ENCODE measurements at regions not wholly inside any gene's neighbourhood (a gene's known extent, or its start where the extent isn't known, plus 50 kb on each side); places are given as distances from the start of the nearest gene placed in this dataset.

DNA sequence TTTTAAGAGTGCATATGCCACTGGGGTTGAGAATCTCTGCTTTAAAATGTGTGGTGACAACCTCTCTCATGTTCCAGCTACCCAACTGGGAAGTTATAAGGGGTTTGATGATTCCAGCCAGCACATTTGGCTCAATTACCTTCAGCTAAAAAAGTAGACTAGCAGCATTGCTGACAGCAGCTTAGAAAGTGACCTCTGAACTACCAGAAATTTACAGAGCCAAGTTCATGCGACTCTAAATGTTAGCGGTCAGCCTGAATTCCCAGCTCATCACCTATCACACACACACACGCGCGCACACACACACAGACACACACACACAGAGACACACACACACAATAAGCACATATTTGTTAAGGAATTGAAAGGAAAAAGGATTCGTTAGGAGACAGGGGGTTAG is 377.5 kb downstream of the TMEM167A start:
- DNase-seq: no peak
- ATAC-seq: no peak

DNA sequence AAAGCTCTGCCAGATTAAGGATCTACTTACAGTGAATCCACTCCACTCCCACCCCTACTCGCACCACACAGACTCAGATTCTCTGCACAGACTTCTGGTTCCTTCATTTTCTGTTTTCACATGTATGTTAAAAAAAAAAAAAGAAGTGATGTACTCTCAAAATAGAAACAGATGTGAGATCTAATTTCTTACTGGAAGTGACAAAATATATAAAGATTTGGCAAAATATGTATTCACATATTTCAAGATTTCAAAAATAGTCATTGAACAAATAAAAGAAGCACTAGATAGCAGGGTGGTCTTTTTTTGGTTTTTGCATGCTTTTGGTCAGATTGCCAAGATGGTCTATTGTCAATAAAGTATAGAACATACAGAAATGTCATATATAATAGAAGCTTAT is 379.2 kb downstream of the TMEM167A start:
- no peak for ATAC-seq
- no peak for DNase-seq

DNA sequence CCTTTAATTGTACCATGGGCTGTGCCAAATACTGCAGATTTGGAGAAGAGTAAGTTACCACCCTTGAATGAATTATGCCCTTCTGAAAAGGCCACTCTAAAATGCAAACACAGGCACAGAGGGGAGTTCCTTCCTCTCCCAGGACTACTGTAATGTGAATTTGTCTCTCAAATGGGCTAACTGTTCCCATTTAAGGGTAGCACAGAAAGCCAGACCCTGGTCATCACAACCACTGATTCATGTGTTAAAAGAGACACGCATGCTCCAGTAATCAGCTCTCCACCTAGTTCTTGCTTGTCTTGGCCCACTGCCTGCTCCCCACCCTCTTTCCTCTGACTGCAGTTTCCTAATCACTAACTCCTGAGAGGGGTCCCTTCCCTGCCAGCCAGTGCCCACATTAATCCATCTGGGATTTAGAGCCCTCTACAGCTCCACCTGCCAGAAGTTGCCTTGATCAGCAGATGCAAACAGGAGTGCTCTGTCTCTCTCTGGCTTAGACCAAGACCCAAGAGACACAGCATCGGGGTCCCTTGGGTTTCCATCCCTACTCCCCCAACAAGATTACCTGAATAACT is 382.4 kb downstream of the TMEM167A start:
- no peak for ATAC-seq
- DNase-seq: no peak

DNA sequence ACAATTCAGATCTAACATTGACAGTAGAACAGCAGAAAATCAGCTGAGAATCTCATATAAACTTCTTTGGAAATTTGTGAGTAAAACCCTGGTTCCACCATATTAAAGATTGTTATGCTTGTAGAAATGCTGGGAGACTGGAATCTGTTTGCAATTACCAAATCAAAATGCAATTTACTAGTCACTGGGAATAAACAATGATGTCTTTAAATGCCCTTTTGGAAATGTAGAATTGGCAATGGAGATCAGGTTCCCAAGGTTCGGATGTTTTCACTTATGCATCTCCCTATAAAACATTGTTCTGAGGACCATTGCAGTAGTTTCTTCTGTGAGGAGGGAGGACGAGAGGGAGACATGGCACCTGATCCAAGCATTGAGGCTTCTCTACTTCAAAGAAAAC is 384.4 kb downstream of the TMEM167A start:
- ATAC-seq (no peak), DNase-seq (no peak)

DNA sequence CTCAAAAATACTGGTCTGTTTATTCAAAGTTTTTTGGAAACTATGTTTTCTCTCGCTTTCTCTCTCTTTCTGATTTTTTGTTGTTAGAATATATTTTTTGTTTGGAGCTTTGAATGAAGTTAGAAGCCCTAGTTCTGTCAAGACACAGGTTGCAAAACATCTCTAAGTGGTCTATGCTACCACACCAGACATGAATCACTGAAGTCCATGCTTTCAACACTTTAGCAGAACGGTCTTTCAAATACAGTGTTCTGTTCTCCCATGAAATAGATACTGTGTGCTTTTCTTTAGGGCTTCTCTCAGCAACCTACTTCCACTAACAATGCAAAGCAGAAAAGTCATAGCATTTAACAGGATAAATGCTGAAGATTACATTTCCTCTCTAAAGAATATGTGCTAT is 392.5 kb downstream of the TMEM167A start:
- ATAC-seq: no peak
- no peak for DNase-seq

DNA sequence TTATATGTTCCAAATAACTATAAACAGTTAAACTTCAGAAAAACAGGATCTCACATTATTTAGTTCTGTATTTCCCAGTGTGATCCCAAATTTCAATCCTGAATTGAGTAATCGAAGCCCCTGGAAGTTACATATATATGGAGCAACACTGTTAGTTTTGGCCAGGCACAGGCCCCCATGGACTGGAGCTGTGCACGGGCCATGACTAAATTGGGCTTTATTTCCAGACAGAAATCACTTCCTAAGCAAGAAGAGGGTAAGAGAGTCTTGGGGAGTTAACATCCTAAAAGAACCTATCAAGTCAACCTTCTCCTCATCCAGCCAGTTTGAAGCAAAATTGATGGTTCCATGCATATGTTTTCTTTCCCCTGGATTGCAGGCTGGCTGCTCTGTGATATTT is 393.0 kb downstream of the TMEM167A start:
- DNase-seq: no peak
- no peak for ATAC-seq

DNA sequence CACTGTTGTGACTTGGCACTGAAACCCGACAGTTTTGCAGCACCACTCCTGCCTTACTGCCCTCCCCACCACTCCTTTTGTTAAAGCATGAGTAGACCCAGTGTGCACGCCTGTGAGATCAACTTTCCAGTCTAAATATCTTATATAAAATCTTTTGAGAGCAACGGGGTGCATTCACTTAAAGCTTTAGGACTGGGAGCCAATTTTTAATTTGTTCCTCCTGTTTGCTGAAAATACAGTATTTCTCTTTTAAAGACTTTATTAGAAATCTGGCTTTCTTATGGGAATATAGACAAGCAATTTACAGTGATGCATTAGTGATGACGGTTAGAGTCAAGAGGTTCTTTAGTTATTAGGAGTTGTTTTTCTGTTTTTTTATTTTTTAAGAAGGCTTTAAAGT is 397.5 kb downstream of the TMEM167A start:
- no peak for ATAC-seq
- no peak for DNase-seq

DNA sequence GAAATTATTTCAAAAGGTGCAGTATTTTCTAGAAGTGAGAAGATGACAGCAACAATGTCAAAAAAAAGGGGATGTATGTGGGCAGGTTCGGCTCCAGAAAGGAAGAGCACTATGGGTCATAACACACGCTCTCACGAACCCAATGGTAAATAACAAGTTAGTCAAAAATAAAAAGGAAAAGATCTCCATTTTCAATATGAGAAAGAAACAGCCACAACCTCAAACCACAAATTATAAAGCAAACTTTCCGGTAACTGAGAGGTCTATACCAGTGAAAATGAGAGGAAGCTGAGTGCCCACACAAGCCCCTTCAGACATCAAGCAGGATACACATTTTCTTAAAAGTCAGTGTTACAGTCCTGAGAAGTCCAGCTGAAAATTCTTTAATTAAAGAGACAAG is 398.5 kb upstream of the RPS23 start:
- ATAC-seq: peak; percentile 90
- DNase-seq: peak; percentile 9

DNA sequence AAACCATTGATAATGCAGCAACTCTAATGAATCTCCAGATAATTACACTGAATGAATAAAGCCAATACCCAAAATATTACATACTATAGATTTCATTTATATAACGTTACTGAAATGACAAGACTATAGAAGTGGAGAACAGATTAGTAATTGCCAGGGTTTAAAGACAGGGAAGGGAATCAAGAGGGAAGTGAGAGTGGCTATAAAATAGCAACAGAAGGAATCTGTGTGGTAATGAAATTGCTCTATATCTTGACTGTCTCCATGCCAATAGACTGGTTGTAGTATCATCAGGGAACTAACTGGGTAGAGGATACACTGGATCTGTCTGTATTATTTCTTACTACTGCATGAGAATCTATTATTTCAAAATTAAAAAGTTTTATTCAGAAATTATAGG is 396.5 kb upstream of the RPS23 start:
- no peak for ATAC-seq
- DNase-seq: no peak

DNA sequence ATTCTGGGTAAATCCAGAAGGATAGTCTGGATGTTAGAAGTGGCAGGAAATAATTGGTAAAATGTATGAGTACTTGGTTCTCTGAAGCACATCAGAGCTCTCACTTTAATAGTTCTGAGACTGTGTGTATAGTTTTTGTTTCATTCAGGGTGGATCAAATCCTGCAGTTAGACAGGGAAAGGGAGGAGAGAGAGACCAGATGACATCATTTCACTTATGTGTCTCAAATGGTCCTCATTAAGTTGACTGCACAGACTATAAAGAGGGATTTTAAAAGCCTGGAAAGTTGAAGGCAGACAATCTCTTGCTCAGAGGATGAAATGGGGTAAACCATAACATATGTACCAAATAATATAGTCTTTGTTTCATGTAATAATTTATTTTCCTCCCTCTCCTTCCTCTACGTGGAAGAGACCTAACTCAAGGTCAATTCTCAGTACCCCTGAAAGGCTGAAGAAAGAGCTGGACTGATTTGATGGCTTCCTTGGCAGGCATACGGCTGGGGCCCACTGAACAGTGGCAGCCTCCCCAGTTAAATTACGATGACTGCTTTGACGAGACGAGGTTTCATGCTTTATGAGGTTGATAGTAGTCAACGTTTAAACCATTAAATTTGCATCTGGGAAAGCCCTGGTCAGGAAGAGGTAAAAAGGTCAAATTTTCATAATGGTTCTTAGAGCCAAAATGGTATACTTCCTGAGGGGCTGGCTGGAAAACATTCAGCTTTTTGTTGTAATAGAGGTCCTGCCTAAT is 395.1 kb upstream of the RPS23 start:
- peak; percentile 36 for ATAC-seq
- no peak for DNase-seq

DNA sequence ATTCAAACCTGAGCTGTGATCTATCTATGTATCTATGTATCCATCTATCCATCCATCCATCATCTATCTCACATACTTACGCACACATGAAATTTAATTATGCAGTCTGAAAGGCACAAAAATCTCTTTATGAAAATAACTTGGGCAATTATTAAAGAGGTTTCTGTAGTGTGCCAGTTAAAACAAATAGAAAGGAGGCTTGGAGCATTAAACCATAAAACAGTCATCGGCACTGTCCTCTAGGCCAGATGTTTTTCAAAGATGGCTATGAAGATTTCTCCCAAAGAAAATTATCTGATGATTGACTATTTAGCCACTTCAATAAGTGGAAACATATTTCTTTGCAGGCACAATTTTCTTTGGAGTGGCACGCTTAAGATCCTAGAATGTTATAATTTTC is 392.5 kb upstream of the RPS23 start:
- no peak for ATAC-seq

DNA sequence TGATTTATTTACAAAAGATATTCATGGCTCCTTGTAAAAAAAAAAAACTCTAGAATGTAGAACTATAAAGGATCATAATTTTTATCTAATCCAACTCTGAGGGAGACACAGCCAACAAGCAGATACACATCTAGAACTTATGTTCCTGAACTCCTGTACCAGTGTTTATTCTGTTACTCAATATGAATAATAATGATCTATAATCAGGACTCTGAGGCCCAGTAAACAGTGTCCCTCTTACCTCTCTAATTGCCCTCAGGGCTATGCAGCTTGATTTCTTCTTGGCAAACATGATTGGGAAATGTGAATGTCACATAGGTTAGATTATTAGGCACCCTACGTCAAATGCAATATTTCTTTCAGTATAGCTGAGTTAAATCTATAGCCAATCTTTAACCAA is 391.6 kb upstream of the RPS23 start:
- DNase-seq: no peak
- ATAC-seq: no peak

More for the DNA sequence above, 392.5 kb upstream of the RPS23 start:
- DNase-seq: no peak

DNA sequence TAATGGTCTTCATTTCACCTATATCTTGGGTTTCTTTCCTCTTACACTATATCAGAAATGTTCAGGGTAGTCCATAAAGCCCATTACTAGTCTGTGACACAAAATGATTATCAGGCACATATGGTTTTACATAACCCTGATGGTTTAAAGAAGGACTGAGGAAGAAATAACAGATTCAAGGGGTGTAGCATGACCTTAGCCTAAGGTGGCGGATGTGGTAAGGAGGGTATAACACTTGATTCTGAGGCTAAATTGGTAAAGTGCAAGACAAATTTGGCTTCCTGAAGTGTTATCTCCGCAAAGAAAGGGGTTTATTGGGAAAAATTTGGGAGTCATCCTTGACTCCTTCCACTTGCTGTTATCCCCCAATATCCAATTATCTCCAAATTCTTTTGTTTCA is 388.2 kb upstream of the RPS23 start:
- DNase-seq (no peak), ATAC-seq (no peak)

DNA sequence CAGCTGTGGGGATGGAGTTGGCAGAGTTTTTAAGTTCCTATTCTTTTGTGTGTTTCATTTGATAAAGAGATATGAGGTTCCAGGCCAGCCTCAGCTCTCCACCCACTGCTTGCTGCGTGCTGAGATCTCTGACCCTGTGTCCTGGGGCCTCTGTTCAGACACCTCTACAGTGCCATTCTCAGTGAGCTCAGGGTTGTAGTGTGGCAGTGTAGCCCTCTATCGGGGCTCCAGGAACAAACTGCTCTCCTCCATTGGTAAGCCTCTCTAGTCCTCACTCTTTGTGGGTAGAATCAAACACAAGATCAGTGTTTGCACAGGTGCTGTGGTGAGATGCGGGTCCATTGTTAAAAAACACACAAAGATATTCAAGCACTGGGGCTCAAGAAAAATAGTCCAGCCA is 386.6 kb upstream of the RPS23 start:
- DNase-seq (no peak), ATAC-seq (no peak)

DNA sequence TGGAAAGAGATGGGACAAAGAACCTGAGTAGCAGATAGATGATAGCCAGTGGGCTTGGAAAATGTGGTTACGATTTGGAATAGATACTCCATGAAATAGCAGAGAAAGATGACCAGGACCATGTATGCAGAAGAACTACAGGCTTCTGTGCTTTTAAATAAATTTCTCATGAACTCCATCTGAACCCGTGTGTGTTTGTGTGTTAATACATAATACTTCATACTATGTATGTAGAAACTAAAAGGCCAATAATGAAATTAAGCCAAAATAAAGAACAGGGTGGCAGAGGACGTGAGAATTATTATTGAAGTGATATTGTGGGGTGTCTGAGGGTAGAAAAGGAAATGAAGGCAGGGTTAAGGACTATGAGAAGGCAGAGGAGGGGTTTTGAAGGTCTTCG is 385.1 kb upstream of the RPS23 start:
- no peak for ATAC-seq
- DNase-seq: no peak

DNA sequence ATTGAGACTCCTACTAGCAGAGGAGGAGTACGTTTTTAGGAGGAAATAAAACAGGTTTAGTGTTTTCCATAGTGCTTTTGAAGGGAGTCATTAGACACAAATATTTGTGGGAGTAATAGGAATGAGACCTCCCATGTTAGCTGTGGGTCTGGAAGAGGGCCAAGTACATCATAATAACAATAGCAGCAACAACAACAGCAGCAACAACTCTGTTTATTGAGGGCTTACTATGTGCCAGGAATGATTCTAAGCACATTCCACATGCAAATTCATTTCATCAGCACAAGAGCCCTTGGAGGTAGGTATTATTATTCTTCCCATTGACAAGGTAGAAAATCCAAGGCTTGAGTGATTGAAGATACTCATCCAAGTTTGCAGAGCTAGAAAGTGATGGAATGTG is 384.2 kb upstream of the RPS23 start:
- DNase-seq (no peak), ATAC-seq (no peak)

DNA sequence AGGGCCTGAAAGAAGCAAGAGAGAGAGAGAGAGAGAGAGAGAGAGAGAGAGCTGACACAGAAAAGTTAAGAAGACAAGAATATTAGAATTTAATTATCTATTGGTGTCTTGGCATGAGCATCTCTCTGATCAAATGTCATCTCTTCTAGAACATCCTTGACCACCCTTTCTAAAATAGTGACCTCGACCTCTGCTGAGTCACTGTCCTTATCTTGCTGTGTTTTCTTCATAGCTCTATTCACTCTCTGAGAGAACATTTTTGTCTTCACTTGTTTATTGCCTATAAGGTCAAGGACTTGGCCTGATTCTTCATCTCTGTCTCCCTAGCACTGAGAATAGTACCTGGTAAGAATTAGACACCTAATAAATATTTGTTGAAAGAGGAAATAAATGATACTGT is 383.8 kb upstream of the RPS23 start:
- ATAC-seq (no peak), DNase-seq (no peak)

DNA sequence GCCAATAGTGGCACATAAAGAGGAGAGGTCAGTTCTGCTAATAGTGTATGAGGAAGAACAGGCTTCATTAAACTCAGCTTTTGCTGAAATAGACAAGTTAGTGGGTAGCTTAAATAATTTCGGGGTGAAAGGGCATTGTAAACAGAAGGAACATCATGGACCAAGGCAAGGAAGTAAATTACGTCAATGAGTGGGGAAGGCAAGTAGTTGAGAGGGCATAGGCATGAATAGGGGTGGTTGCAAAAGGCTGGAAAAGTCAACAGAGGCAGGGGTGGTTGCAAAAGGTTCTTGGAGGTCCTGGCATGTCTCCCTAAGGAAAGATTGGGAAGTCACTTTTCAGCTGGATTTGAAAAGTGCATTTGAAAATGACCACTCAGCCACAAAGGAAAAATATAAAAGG is 383.3 kb upstream of the RPS23 start:
- ATAC-seq: no peak
- DNase-seq: no peak

DNA sequence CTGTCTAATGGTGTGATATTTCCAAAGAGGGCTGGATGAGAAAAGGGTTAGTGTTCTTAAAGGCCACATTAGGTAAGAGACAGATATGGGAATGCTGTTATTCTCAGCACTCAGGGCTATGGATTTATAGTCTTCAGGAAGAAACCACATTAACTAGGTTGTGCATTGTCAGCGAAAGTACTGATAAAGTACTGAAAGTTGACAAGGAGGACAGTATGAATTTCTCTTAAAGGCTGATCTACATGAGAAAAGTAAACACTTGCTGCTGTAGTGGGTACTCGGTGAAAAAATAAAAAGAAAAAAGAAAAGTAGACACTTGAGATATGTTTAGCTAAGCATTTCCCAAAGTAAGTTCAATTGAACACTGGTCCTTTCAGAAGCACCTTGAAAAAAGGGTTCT is 381.0 kb upstream of the RPS23 start:
- ATAC-seq (no peak), DNase-seq (no peak)

DNA sequence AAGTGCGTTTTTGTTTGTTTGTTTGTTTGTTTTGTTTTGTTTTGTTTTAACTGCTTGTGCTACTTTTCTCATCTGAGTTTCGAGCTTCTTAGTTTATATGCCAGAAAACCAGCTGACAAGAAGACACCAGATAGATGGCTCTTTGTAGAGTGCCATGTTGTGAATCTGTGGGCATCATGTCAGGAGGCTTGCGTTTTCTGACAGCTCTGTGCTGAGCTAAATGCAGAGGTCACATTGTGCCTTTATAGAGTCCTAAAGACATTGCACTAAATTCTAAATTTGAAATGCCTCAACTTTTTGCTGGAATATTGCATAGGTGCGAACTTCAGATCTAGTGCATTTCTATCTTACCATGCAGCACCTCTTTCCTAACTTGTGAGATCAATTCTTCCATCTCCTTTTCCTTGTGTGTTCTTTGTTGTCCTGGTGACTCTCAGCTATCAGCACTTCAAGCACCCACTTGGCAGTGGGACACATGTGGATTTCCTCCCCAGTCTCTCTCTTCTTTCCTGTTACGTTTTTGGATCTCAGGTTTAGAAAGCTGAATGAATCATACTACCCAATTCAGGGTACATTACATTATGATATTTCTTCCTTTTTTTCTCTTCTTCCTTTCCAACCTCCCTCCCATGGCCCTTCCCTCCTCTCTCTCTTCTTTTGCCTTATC is 379.0 kb upstream of the RPS23 start:
- no peak for ATAC-seq
- DNase-seq: no peak

DNA sequence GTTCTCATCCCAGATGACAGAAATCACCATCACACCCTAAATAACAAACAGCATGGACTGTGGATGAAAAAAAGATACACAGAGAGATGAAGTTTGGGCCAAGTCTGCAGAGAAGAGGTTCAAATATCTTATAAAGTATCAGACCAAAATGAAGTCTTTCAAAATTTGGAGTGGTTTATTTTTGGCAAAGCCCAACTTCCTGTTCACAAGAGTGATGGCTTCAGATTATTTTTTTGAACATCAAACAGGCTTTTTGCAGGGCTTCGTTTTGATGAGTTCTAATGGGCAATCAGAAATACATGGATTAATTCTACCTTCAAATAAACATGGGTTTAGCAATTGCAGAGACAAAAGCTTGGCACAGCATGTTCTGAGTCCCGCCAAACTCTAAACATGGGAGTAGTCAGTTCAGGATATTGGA is 378.2 kb upstream of the RPS23 start:
- DNase-seq: no peak

DNA sequence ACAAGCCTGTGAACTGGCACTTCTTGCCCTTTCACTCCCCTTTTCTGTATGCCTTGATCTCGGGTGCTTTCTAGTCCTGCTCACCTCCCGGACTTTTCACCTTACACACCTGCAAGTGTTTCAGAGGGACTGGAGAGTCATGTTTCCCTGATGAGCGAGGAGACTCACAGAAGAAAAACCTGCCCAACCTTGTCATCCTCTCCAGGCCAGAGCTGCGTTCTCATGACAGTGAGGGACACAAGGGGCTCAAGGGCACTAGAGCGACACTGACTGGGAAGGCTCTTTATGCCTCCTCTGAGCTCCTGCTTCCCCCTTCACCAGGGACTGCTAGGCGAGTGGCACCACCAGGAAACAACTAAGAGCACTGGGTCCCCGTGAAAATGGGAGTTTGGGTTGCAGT is 376.9 kb upstream of the RPS23 start:
- DNase-seq (no peak), ATAC-seq (no peak)

More for the DNA sequence above, 378.2 kb upstream of the RPS23 start:
- no peak for ATAC-seq

DNA sequence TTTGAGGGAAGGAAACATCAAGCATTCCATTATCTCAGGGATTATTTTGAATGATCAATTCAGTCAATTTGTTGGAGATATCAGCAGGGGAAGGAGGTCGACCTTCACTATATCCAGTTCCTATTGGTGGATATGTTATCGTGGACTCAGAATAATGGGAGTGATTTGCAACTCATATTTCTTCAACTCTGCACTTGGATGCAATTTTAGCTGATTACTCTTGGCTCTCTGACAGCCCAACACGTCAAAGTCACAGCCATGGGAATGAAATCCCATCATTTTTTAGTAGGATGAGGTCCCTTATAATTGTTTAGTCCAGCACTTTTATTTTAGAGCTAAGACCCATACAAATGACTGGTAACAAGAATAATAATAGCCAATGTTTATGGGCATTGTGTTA is 371.8 kb upstream of the RPS23 start:
- DNase-seq: no peak
- ATAC-seq: no peak

DNA sequence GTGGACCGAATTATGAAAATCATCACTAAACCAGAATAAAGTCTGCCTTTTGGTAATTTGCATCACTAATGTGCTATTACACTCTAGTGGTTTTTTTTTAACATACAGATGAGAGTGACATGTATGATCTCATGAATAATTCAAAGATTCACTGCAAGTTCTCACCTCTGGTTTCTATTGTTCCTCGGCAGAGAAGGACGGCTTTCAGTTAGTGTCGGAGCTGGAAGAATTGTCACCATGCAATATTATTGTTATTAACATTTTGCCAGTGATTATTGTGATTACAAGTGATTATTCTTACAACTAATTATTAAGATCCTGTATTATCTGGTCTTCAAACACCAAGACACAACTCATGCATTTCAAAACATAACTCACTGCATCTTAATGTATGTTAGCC is 366.6 kb upstream of the RPS23 start:
- no peak for ATAC-seq
- no peak for DNase-seq
